ENCODE measurements at regions not wholly inside any gene's neighbourhood (a gene's known extent, or its start where the extent isn't known, plus 50 kb on each side); places are given as distances from the start of the nearest gene placed in this dataset.
"Not testable (repeated sequence)": the region's sequence is repeated elsewhere in the genome, so short reads cannot be mapped to it uniquely, and the experiment has no call there.

DNA sequence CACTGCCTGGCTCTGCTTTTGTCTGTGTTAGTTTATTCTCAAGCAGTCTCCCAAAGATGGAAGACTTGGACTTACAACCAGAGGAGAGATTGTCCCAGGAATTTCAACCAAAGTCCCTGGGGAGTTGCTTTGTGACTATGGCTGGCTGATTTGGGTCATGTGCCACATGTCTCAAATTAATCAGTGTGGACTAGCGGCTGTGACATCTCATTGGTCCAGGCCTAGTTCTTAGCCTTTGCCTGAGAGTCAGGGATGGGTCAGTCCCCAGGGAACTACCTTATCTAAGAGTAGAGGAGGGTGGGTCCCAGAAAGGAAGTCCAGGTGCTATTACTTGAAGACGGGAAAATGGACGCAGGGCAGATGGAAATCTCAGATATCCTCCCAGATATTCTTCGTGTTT is 217.1 kb downstream of the ACKR3 start:
- DNase-seq (ENCODE audit: low read depth, low spot score): no peak
- no peak overlapping the region for H3K27ac ChIP-seq

DNA sequence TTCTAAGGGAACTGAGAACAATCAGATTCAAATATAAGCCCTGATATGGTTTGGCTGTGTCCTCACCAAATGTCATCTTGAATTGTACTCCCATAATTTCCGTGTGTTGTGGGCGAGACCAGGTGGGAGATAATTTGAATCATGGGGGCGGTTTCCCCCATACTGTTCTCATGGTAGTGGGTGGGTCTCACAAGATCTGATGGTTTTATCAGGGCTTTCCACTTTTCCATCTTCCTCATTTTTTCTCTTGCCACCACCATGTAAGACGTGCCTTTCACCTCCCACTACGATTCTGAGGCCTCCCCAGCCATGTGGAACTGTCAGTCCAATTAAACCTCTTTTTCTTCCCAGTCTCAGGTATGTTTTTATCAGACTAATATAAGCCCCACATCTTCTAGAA is 217.8 kb downstream of the ACKR3 start:
- DNase-seq (ENCODE audit: low read depth, low spot score); H3K27ac ChIP-seq: not testable (repeated sequence)

DNA sequence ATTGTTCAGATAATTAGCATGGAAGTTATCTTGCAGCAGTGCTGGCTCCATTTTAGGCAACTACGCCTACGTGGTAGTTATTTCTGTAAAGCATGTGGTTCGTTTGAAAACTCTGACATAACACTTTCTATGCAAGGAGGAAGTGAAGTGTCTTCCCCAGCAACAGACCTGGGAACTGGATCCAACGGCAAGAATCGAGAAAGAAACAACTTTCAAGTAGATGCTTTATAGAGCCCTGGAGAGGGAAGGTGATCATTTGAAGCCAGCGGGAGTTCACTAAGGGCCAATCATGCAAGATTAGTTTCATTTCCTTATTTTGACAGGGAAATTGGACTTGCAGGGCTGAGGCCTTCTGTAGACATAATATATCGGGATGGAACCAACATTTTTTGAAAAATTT is 218.3 kb downstream of the ACKR3 start:
- no peak for DNase-seq (ENCODE audit: low read depth, low spot score)
- H3K27ac ChIP-seq: no peak overlapping the region

DNA sequence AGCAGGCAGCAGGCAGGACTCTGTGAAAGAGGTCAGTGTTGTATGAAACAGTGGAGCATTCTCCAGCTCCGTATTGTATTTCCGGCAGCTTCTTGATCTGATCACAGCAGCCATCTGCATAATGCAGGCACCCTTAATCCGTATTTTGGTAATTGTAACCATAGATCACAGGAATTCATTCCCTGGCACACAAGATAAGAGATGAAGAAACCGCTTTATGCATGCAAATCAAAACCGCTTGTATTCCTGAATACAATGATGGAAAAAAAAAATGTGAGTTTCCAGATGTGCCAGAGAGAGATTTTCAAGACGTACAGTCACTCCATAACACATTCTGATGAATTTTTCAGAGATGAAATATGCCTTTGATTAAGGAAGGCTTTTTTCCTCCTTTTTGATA is 221.3 kb downstream of the ACKR3 start:
- no peak for DNase-seq (ENCODE audit: low read depth, low spot score)
- H3K27ac ChIP-seq: no peak overlapping the region

DNA sequence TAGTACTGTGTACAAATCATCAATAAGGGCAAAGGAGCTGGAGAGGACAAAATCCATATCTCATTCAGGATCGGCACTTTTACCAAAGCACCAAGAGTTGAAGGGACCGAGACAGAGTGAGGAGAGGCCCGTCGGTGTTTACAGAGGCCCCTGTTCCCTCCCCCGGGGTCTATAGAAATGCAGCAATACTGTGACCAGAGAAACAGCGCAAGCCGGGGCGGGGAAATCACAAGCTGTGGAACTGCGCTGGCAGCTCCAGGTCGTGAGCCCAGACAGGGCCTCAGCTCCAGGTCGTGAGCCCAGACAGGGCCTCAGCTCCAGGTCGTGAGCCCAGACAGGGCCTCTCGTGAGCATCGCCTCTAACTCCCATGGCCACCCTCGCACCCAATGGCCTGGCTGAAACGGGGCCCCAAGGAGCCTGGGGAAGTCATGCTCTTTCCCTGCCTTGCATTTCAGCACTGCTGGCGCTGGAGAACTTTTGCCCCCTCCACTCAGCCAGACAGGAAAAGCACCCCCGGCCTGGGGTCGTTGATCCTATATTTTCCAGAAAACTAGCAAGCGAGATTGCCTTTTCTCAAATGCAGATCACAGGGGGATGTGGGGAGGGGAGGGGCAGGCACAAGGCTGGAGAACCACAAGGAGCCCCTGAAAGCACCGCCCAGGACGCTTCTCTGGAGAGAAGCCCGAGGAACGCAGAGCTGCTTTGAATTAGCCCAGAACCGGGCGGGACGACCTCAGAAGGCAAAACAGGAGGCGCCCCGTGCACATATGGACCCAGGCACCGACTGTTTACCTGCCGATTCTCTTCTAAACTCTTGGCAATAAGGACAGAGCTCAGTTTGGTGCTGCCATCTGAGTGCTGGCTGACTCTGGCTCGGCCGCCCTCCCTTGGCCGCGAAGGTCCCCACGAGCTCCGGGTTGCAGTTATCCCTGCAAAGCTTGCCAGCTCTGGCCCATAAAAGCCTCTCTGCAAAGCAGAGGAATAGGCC is 223.7 kb downstream of the ACKR3 start:
- DNase-seq (ENCODE audit: low read depth, low spot score): no peak
- H3K27ac ChIP-seq: no peak overlapping the region

DNA sequence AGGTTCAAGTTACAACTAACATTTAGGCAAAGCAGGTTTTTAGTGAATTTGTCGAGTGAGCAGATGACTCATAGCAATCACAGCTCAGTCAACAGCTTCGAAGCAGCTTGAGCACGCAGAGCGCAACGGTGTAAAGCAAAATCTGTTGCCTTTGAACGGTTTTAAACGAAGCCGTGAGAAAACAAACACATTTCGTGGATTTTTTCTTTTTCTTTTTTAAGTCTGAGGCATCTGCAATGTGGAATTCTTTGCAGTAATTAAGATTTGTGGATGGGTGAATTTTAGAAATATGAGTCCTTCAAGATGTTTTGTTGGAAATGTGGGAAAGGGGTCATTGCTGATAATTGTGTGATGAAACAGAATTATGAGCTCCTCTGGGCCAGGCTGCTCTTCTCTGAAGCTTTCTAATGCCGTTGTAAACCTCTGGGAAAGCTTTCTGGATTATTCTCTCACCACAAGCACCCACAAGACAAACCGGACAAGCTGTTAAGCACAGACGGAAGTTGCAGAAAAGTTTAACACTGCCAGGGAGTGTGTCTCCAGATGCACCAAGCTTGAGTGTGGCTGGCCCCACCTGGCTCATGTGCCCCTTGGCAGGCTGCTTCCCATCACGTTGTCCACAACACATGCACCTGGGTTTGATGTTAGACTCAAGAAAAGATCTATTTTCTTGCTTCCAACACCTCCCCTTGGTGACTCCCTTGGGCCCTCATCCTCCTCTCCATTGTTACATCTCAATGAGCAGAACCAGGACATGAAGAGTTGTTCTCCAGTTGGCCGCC is 224.7 kb downstream of the ACKR3 start:
- no peak overlapping the region for H3K27ac ChIP-seq
- DNase-seq (ENCODE audit: low read depth, low spot score): no peak

DNA sequence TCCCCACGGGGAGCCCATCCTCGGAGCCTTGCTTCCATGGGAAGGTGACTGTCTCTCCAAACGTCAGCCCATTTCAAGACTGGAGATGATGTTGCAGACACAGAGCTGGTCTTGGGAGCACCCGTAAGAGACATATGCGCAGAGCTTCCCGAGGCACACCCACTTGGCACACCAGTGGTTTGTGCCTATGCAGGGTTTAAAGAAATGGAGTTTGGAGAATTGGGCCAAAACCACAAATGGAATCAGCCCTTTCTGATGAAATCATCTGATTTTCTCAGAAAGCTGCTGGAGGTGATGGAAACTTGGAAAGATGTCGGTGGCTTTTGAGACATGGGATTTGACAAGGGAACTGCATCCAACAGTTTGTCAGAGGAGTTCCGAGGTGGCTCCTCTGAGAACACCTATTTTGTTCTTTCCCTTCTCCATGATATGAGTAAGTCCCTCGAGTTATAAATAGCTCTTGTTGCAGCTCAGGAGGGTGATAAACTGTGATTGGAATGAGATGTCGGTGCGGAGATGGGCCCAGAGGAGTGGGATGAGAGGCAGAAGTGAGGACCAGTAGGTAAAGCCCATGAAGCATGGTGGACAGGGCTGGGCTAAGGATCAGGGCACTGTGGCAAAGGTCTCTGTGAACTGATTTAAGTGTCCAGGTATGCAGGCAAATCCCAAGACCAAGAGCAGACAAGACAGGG is 225.7 kb downstream of the ACKR3 start:
- DNase-seq (ENCODE audit: low read depth, low spot score): no peak
- H3K27ac ChIP-seq: no peak overlapping the region

DNA sequence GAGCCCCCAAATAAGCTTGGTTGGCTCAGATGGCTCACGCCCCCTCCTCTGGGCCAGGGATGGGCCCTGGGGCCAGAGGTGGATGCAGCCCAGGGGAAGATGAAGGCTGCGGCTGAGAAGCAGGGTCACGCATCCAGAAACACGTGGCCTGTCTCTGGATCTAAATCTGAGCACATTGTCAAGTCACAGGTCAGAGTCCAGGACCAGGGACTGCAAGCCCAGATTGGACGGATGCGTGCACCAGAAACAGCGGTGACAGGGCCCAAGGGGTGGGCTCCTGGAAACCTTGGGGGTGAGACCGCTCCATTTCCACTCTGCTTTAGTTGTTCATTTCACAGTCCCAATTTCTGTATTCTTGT is 226.2 kb downstream of the ACKR3 start:
- no peak overlapping the region for H3K27ac ChIP-seq
- no peak for DNase-seq (ENCODE audit: low read depth, low spot score)

DNA sequence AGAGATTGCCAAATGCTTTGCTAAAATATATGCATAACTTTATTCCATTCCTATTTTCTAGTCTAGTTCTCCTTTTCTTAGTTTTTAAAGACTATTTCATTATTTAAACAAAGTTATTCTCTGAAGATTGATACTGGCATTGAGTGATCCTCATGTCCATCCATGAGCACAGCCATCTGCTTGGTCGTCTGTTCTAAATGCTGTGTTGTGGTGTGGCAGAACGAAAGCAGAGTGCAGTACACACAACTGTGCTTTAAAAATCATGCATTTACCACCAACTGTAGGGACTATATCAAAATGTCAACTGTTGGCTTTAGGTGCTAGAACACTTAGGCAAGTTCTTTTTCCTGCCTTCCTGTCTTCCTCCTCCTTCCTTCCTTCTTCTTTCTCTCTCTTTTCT is 226.6 kb downstream of the ACKR3 start:
- no peak for DNase-seq (ENCODE audit: low read depth, low spot score)
- no peak overlapping the region for H3K27ac ChIP-seq

DNA sequence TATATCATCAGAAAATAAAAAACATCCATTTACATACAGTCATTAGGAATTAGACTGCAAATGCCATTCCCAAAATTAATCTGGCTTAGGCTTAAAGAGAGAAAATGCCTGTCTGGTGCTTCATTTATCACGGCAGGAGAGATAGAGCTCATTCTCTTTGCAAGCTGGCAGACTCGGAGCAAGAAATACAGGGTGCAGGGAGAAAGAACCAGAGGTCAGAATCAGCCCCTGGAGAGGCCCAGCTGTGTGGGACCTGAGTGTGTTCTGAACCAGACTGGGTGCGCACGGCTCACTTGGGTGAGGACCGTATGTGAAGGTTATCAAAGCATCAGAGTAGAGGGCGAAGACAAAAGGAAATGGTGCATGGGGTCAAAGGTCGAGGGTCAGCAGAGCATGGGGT is 227.8 kb downstream of the ACKR3 start:
- no peak for DNase-seq (ENCODE audit: low read depth, low spot score)
- no peak overlapping the region for H3K27ac ChIP-seq

DNA sequence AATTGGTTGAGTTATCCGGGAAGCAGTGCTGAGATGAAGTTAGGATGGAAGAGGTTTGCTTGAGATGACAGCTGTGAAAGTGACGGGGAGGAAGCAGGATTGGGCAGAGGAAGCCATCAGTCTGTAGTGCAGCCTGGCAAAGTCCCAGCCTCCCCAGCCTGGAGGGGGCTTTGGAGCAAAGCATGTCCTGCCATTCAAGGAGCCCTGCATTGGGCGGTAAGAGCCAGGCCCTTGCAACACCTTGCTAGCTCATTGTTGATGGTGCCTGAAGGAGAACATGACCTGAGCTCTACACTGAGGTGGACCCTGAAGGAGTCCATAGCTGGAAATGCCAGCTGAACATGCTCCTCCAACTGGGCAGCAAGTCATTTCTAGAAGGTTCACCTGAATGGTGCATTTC is 228.9 kb downstream of the ACKR3 start:
- DNase-seq (ENCODE audit: low read depth, low spot score): no peak
- H3K27ac ChIP-seq: no peak overlapping the region

DNA sequence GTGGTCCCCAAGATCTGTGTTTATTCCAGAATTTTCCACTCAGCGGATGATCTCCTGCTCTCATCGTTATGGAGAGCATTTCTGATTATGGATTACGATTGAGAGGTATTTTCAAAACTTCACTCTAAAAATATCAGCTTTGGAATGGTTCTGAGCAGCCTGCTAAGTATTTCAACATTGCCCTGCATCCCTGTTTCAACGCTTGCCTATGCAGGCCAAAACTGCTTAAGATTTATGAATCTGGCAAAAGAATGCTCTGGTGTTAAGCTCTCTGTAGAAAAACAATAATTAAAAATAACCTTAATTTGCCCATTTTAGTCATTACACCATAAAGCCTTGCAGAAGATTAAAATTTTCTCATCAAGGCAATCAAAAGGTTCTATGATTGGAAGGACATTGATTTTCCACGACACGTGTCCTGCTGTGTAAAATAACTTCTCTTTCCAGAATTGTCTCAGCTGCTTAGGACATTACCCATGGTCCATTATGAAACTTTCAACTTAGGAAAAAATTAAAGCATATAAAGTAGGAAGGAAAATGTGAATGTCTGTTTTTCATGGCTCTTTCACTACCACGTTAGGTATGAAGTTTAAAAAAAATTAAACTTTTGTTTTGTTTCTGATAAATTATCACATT is 229.9 kb downstream of the ACKR3 start:
- no peak overlapping the region for H3K27ac ChIP-seq
- DNase-seq (ENCODE audit: low read depth, low spot score): no peak

DNA sequence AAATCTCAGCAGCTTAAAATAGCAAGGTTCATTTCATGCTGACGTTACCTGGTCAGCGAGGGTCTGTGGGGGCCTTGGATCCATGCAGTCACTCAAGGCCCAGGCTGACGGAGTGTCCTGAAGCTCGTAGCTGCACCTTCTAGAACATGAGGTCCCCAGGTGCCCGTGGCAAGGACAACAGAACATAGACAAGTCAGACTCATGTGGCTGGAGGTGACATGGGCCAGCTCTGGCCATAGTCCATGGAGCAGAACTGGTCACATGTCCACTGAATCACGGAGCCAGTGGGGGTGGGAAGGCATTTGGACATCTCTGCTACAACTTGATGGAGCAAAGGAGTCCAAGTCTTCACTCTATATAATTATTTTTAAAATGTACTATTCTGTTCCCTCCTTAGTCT is 233.2 kb downstream of the ACKR3 start:
- no peak overlapping the region for H3K27ac ChIP-seq
- DNase-seq (ENCODE audit: low read depth, low spot score): no peak

DNA sequence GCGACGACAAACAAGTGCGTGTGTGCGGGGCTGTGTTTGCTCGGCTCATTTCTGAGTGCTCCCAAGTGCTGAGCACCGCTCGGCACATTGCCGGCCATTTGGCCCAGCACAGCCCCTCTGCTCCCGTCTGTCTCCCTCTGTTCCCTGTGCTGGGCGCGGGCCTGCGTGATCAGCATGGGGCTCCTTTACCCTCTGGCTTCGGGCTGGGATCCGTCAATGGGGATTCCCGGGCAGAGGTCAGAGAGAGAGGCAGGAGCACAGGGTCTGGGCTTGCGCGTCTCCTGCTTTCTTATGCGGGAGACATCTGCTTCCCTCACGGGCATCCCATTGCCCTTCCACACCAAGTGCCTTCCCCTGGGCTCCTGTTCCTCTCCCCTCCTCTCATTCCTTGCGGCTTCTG is 234.0 kb downstream of the ACKR3 start:
- H3K27ac ChIP-seq: no peak overlapping the region
- no peak for DNase-seq (ENCODE audit: low read depth, low spot score)

DNA sequence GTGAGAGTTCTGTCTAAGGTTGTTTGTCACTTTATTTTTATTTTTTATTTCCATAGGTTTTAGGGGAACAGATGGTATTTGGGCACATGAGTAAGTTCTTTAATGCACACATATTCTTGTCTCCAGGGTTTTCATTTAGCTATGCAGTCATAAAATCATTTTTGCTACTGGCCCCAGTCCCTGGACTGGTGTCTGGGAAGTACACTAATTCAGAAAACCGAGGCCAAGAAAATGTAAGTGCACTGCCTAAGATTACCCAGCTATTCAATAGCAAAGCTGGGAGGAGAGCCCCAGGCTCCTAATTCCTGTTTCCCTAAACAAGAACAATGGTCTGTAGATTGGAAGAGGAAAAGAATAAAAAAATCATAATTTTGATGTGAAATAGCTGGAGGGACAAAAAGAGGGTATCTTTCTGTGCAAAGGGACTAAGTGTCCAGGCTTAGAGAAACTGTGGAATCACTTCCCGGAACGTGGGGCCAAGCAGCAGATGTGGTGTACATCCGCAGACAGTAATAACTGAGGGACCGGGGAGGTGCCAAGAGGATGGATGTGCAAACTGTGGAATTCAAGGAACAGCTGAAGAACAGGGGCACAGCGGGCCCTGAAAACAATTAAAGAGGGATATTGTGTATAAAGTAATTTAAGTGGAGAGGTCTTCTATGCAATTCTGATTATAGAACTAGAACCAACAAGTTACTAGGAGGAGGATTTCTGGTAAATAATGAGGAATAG is 236.3 kb downstream of the ACKR3 start:
- DNase-seq (ENCODE audit: low read depth, low spot score): no peak

DNA sequence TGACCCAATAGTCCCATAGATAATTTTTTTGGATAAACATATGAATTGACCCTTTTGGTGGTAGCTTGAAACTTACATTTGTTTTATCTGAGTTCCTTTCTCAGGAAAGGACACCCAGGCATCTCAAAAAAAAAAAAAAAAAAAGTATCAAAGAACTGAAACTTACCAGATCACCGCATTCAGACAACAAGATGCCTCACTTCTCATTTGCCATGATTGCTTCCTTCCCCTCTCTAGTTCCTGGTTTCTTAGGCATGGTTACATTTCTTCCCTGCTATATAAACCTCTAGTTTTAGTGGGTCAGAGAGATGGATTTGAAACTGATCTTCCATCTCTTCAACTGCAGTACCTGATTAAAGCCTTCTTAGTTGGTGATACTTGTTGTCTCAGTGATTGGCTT is 240.1 kb downstream of the ACKR3 start:
- DNase-seq (ENCODE audit: low read depth, low spot score): no peak

More for the DNA sequence above, 236.3 kb downstream of the ACKR3 start:
- H3K27ac ChIP-seq: no peak overlapping the region

DNA sequence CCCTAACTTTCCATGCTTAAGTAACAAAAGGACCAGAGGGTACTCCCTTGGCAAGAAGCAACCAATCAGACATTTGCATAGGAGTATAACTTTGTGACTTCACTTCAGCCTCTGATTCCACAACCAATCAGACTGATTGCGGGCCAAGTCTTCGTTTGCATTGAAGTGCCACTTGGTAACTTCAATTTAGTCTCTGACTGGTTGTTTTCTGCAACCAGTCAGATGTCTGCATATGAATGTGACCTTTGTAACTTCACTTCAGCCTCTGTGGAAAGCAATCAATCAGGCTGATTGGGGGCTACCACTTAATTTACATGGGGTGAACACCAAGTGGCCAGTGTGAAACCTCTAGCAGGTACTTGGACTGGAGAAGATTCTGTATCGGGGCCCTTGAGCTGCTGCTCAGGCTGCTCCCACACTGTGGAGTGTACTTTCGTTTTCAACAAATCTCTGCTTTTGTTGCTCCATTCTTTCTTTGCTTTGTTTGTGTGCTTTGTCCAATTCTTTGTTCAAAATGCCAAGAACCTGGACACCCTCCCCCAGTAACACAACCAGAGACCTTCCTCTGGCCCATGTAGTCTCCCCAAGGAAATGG is 241.5 kb downstream of the ACKR3 start:
- DNase-seq (ENCODE audit: low read depth, low spot score): no peak
- no peak overlapping the region for H3K27ac ChIP-seq

More for the DNA sequence above, 240.1 kb downstream of the ACKR3 start:
- H3K27ac ChIP-seq: no peak overlapping the region

DNA sequence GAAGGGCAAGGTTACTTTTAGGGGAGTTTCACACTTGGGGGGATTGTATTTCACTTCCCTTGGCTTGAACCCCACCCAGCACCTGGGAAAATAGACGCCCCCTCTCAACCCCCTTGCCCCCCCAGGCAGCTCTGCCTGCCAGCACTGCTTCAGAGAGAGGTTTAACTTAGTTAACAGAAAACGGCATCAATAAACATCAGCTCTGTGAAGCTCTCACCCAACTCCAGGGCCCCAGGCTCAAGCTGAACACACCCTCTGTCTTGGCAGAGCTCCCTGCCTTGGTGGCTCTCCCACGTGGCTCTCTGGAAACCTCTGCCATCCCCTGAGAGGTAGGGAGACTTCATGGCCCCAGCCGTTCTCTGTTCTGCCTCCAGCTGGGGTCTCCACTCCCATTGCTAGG is 244.1 kb downstream of the ACKR3 start:
- no peak overlapping the region for H3K27ac ChIP-seq

DNA sequence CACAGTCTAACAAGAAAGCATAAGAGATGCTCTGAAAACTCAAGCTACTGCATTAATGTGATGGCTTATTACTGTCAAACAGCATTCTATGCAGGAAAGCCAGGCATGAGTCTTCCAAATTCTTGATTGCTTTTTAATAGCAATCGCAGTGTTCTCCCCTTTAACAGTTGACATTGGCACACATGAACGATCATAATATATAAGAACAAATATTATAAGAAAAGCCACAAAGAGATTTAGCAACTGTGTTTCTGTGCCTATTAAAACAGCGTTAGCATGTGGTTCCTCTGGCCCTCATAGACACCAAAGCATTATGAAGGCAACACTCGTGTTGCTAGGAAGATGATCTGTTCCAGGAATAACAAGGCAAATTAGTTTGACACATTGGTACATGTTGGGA is 245.0 kb downstream of the ACKR3 start:
- no peak overlapping the region for H3K27ac ChIP-seq
- DNase-seq (ENCODE audit: low read depth, low spot score): no peak

More for the DNA sequence above, 244.1 kb downstream of the ACKR3 start:
- DNase-seq (ENCODE audit: low read depth, low spot score): no peak

All from epithelial cell of prostate (primary cell).